GM12874 (cell line): ENCODE measurements at regions not wholly inside any gene's neighbourhood (a gene's known extent, or its start where the extent isn't known, plus 50 kb on each side); places are given as distances from the start of the nearest gene placed in this dataset.

Experiments used
- TF ChIP-seq, protein P1 (sequence below): IDR thresholded peaks from 2 replicates; pipeline ENCODE4 v1.5.1; 2011; ENCODE audit warnings: low read depth, mild to moderate bottlenecking, control low read depth, low read length, moderate library complexity; ENCODE audit not compliant: insufficient read depth

DNA sequence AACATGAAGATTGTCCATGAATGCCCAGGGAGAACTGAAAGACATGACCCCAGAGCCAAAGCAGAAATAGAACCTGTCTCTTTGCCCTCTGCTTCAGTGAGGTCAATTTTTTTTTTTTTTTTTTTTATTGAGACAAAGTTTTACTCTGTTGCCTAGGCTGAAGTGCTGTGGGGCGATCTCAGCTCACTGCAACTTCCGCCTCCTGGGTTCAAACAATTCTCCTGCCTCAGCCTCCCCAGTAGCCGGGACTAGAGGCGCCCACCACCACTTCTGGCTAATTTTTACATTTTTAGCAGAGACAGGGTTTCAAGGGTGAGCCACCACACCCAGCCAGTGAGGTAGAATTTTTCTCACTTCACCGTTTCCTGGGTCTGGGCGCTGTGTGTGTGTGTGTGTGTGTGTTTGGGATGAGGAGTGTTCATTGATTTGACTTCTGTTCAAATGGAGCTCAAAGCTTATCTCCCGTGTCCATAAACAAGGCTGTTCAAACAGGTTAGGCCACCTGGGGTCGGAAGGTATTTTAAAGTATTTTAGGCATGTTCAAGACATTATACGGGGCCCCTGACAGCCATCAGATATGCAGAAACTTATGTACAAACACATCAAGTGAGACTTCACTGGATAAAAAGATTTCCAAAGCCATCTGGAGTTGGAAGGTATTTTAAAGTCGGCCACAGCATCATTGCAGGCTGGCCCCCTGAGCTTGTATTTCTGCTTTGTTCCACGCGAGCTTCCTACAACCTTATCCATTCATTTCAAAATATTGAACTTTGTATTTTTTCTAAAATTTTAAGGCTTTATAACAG lies 93.8 kb downstream of the MAP3K8 start:
- TF ChIP-seq, protein P1, sequence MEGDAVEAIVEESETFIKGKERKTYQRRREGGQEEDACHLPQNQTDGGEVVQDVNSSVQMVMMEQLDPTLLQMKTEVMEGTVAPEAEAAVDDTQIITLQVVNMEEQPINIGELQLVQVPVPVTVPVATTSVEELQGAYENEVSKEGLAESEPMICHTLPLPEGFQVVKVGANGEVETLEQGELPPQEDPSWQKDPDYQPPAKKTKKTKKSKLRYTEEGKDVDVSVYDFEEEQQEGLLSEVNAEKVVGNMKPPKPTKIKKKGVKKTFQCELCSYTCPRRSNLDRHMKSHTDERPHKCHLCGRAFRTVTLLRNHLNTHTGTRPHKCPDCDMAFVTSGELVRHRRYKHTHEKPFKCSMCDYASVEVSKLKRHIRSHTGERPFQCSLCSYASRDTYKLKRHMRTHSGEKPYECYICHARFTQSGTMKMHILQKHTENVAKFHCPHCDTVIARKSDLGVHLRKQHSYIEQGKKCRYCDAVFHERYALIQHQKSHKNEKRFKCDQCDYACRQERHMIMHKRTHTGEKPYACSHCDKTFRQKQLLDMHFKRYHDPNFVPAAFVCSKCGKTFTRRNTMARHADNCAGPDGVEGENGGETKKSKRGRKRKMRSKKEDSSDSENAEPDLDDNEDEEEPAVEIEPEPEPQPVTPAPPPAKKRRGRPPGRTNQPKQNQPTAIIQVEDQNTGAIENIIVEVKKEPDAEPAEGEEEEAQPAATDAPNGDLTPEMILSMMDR: no peak

DNA sequence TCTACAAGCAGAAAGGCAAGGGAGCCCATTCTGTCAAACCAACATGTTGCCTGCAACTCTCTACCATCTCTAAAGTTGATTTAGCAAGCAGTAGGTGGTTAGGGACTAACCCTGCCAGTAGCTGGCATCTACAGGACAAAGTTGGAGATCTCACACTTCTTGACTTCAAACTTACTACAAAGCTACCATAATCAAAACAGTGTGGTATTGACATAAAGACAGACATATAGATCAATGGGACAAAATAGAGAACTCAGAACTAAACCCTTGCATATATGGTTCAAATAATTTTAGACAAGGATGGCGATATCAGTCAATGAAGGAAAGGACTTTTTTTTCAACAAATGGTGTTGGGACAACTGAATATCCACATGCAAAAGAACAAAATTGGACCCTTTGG lies 84.9 kb downstream of the MAP3K8 start:
- TF ChIP-seq, protein P1: no peak
